ENCODE measurements at regions not wholly inside any gene's neighbourhood (a gene's known extent, or its start where the extent isn't known, plus 50 kb on each side); places are given as distances from the start of the nearest gene placed in this dataset.
"Not testable (repeated sequence)": the region's sequence is repeated elsewhere in the genome, so short reads cannot be mapped to it uniquely, and the experiment has no call there.

DNA sequence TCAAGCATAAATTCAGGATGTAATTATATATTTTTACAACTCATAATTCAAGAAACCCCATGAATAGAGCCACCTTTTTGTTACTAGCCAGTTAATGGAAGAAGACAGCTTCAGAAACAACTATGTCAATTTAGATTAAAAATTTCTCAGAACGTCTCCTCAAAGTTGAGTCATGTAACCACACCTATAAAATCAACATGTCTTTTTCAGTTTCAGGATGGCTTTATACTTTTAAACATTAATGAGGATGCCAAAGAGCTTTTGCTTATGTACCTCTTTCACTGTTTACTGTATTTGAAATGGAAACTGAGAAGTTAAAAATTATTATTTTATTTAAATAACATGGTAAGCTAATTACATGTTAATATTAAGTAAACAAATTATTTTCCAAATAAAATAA lies 280.1 kb downstream of the PTH2R start:
- DNase-seq, result no peak

DNA sequence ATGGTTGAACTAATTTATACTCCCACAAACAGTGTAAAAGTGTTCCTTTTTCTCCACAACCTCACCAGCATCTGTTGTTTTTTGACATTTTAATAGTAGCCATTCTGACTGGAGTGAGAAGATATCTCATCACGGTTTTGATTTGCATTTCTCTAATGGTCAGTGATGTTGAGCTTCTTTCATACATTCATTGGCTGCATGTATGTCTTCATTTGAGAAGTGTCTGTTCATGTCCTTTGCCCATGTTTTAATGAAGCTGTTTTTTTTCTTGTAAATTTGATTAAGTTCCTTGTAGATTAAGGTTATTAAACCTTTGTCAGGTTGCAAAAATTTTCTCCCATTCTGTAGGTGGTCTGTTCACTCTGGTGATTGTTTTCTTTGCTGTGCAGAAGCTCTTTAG lies 281.1 kb downstream of the PTH2R start:
- not testable (repeated sequence) for DNase-seq

DNA sequence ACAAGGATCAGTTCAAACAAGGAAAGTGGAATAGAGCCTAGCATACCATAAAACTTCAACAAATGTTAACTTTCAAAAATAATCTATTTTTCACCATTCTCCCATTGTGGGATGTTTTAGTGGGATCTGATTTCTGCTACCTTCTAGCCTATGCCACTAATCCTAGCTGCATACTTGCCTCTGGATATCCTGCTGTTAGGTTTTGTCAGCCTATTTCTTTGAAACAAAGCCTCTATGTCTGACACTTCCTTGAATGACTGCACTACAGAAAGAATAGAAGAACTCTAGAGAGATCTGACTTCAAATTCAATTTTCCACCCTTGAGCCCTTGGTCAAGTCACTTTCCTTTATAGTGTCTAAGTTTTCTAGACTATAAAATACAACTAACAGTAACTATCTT lies 291.5 kb downstream of the PTH2R start:
- DNase-seq, result no peak

DNA sequence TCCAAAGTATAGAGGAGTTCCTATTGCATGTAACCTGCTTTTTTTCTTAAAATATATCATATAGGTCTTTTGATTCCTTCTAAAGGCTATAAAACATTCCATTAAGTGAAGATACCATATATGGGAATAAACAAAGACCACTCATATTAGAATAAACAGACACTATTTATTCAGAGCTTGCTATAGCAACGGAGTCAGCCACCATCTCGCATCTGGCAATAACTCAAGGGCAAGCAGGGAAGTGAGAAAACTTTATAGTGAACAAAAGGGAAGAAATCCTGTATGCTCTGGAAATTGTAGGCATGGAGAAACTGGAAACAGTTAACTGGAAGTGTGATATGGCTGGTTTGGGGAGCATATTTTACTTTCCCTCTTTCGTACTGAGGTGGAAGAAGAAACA lies 301.9 kb downstream of the PTH2R start:
- no peak for DNase-seq

DNA sequence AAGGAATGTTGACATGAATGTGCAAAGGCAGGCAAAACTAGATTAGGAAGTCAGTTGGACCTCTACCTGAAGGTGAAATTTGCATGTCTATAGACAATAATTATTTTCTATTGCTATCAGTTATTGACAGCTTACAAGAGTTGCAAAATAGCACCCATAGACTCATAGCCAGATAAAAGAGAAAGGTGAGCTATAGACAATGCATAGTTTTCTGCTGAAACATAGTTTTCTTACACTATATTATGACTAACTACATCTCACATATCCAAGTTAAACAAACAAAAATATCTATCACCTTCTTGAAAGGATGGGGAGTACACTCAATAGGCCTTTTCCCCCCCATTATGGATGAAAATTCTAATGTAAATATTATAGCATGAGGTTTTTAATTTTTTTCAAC lies 305.0 kb downstream of the PTH2R start:
- no peak for DNase-seq

DNA sequence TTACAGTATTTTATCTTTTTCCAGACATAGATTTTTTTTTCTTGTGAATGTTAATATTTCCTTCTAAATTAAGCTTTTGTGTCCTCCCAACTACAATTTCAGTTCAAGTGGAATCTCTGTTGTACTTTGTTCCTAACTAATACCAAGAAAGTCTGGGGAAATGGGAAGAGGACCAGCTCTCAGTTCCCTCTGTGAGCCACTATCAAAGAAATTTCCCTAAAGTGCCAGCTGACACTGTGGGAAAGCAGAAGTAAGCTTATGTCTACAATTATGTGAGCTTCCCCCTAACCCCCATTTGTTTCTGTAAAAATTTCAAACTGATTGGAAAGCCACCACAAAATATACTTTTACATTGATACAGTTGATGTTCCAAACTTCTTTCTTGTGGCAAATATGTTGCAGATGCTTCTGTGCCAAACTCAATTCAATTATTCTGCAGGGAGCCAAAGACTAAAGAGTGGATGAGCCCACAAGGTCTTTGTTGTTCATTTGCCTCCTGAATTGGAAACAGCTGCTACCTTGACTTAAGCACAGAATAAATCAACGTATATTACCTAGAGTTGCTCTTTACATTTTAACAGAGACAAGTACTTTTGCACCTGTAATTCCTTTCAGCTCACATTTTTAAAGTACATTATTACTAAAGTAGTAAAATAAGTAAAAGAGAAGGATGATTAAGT lies 306.6 kb downstream of the PTH2R start:
- DNase-seq, result no peak

DNA sequence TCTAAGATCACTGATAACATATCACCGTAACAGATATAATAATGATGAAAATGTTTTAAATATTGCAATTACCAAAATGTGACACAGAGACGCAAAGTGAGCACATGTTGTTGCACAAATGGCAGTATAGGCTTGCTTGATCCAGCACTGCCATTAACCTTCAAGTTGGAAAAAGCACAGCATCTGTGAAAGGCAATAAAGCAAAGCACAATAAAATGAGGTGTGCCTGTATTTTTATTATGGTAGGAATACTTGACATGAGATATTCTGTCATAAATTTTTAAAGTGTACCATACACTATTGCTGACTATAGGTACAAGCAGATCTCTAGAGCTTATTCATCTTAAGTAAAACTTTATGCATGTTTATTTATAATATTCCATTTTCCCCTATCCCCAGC lies 312.2 kb downstream of the PTH2R start:
- no peak for DNase-seq

DNA sequence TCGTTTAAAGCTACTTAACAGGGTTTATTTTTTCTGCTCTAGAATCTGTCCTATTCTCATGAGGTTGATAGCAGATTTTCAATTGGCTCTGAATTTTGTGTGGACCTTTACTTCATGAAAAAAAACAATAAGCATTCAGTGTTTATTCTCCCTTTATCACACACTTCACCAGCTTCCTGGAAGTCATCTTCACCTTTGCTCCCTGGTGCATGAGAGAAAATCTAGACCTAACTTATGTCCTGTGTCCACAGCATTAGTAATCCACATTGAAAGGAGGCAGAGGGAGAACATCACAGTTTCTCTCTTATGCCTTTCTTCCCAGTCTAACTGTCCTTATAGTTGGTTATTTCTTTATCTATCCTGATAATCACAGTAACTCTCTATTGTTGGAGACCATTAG lies 316.1 kb downstream of the PTH2R start:
- DNase-seq, result no peak

DNA sequence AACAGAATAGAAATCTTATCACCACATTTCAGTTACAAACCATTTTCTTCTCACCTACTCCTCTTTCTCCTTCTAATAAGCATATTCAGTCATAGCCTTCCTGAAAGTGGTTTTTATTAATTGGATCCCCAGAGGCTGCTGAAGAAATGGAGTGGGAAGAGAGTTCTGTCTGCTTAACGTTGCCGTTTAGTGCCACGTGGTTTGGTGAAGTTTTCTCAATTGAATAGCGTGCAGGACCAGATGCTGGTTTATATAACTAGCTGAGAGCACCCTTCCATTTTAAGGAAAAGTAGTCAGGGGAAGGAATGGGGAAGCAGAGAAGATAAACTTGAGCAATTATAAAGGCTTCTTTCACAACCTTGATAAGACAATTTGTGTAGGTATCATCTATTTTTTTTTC lies 318.7 kb downstream of the PTH2R start:
- no peak for DNase-seq

DNA sequence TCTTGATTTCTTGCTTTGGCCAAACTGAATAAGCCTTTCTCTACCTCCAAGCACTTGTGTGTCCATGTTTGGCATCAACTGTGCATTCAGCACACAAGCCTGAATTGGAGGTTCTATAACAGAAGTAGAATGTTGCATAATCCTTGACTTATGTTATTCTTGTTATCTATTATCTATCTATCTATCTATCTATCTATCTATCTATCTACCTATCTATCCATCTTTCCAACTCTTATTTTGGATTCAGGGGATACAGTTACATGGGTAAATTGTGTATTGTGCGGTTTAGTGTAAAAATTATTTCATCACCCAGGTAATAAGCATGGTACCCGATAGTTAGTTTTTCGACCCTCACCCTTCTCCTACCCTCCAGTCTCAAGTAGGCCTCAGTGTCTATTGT lies 319.6 kb downstream of the PTH2R start:
- DNase-seq, result no peak

DNA sequence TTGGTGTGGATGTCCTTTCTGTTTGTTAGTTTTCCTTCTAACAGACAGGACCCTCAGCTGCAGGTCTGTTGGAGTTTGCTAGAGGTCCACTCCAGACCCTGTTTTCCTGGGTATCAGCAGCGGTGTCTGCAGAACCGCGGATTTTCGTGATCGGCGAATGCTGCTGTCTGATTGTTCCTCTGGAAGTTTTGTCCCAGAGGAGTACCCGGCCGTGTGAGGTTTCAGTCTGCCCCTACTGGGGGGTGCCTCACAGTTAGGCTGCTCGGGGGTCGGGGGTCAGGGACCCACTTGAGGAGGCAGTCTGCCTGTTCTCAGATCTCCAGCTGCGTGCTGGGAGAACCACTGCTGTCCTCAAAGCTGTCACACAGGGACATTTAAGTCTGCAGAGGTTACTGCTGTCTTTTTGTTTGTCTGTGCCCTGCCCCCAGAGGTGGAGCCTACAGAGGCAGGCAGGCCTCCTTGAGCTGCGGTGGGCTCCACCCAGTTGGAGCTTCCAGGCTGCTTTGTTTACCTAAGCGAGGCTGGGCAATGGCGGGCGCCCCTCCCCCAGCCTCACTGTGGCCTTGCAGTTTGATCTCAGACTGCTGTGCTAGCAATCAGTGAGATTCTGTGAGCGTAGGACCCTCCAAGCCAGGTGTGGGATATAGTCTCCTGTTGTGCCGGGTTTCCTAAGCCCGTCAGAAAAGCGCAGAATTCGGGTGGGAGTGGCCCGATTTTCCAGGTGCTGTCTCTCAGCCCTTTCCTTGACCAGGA lies 345.2 kb downstream of the PTH2R start:
- not testable (repeated sequence) for DNase-seq

DNA sequence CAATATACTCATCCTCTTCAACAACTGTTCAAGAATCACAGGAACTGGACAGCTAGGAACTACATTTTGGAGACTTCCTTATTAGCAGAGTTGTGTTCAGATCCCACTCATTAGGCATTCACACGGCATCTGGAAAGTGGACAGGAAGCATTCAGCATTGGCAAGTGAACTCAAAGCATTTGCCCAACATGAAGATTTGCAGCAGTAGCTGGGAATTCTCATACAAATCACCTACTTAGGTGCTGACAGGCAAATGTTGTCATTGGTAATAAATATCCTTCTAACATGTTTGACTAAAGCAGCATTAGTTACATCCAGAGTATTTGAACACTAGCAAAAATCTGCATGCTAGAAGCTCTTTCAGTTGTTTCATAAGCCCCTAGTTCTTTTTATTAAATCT lies 350.8 kb downstream of the PTH2R start:
- no peak for DNase-seq

DNA sequence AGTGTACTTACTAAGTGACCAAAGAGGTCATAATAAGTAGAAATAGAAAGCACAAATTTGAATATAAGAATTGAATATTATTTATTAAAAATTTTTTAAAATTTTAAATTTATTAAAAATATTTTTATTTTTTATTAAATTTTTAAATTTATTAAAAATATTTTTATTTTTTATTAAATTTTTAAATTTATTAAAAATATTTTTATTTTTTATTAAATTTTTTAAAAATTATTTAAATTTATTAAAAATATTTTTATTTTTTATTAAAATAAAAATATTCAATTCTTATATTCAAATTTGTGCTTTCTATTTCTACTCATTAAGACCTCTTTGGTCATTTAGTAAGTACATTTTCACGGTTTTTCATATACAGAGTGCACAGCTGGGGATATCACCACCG lies 366.5 kb downstream of the PTH2R start:
- DNase-seq, result not testable (repeated sequence)

DNA sequence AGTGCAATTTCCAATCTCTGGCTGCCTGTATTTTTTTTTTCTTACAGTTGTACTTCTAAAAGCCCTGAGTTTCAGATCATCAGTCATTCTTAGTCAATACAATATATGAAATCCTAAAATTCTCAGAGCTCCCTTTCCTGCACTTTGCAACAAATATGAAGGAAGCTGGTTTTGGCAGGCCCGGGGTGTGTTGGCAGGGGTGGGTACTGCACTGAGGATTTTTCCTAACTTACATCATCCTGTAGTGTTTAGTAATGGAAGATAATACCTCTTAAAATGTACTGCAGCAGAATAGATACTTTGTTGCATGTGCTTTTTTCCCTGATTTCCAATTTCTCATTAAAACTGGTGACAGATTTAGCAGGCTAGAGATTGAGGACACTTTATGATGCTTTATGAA lies 374.6 kb downstream of the PTH2R start:
- DNase-seq, result no peak

DNA sequence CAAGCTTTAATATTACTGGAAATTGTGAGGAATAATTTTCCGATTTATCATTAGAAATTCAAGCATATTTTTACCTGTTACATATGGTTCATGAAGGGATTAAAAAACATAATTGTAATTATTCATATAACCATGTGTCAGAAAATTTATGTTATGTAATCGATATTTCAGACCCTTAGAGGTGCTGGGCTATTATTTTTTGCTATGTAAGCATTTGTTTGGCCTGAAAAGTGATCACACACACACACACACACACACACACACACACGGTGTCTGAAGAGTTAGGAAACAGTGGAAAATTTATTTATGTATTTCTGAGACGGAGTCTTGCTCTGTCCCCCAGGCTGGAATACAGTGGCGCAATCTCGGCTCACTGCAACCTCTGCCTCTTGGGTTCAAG lies 375.5 kb downstream of the PTH2R start:
- no peak for DNase-seq

DNA sequence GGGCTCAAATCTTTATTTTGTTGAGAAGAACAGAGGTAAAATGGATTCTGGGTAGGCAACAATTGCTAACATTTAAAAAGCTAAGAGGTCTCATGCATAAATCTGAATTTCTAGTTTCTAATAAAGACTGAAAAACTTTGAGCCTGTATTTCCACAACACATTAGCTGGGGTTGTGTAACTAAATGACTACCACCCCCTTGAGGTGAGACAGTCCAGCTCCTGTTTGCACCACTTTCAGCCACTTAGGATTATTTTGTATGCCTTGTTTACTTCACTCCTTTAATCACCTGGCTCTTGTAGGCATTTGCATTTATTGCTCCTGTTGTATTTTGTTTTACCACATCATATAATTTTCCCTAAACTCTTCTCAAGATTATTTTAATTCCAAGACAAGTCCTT lies 376.6 kb downstream of the PTH2R start:
- DNase-seq, result no peak

DNA sequence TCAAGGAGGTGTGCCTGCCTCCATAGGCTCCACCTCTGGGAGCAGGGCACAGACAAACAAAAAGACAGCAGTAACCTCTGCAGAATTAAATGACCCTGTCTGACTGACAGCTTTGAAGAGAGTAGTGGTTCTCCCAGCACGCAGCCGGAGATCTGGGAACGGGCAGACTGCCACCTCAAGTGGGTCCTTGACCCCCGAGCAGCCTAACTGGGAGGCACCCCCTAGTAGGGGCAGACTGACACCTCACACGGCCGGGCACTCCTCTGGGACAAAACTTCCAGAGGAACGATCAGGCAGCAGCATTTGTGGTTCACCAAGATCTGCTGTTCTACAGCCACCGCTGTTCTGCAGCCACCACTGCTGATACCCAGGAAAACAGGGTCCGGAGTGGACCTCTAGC lies 378.2 kb downstream of the PTH2R start:
- not testable (repeated sequence) for DNase-seq

DNA sequence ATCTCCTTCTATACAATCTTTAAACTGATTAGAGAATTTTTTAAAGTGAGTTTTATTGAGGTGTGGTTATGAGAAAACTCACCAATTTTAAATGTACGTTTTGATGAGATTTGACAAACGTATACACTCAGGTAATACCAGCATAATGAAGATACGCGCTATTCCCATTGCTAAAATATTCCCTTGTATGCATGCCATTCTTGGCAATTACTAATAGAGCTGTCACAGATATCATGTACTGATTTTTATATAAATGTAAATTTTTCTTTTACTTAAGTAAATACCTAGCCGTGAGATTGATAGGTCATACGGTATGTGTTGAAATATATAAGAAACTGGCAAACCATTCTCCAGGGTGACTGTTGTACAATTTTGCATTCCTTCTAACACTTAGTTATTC lies 384.7 kb downstream of the PTH2R start:
- no peak for DNase-seq

DNA sequence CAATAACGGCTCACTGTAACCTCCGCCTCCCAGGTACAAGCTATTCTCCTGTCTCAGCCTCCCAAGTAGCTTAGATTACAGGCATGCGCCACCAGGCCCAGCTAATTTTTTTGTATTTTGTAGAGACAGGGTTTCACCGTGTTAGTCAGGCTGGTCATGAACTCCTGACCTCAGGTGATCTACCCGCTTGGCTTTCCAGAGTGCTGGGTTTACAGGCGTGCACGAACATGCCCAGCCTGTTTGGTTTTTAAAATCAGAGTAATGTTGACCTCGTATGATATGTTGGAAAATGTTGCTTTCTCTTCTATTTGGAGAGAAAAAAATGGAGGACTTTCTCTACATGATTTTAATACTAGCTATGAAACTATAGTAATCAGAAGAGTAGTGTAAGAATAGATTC lies 386.2 kb downstream of the PTH2R start:
- no peak for DNase-seq

DNA sequence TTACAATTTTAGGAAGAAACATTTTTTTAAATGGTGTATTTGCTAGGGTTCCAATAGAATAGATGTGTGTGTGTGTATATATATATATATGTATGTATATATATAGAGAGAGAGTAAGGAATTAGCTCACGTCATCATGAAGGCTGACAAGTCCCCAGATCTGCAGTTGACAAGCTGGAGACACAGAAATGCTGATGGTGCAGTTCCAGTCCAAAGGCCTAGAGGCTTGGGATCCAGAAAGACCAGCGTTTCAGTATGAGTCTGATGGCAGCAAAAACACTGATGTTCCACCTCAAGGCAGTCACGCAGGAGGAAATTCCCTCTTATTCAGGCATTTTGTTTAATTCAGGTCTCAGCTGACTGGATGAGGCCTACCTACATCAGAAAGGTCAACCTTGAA lies 386.8 kb downstream of the PTH2R start:
- DNase-seq, result no peak

DNA sequence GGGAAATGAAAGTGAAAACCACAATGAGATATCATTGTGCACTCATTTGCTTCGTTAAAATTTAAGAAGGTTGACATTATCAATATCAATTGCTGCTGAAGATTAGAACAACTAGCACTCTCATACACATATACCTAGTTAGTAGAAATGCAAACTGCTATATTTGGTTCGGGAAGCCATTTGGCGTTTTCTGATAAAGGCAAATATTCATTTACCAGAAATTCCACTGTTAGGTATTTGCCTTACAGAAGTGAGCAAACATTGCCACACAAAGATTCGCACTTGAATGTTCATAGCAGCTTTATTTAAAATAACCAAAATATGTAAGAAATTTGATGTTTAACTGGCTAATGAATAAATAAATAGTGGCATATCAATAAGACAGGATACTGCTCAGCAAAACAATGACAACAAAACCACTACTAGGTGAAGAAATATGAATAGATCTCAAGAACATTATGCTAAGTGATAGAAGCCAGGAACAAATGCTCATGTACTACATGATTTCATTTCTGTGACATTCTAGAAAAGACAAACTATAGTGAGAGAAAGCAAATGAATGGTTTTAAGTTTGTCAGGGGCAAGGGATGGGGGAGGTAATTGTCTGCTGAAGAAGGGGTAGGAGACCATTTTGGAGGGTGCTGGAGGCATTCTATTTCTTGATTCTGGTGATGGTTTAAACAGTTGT lies 387.8 kb downstream of the PTH2R start:
- no peak for DNase-seq

DNA sequence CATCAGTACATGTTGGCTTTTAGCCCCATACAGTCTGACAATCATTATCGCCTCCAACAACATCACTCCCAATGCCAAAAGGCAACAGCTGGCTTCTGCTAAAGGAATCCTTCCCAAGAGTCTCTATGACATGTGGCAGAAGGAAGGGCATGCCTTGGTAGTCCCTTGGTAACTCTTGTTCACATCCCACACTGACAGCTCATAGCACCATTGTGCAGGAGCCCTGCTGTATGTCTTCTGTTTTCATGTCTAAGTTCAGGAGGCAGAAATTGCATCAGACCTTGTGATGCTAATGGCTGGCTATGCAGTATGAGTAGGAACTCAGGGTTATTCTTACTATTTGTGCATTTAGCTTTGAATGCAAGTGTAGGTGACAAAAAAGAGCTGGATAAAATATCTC lies 392.1 kb downstream of the PTH2R start:
- no peak for DNase-seq

DNA sequence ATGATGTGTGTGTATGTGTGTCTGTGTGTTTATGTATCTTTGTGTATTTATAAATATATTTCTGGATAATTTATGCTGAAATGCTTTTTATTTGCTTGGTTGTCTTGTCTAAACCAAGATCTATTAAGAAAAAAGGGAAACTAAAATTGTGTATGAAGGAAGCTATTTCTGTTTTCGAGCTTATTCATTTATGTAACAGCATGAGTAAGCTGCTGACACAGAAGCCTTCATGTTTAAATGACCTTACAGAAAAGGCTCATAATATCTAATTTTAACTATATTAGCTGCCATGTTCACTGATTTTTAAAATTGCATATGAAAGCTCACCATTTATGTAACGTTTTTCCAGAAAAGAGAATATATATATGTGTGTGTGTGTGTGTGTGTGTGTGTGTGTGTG lies 392.8 kb downstream of the PTH2R start:
- DNase-seq, result no peak

DNA sequence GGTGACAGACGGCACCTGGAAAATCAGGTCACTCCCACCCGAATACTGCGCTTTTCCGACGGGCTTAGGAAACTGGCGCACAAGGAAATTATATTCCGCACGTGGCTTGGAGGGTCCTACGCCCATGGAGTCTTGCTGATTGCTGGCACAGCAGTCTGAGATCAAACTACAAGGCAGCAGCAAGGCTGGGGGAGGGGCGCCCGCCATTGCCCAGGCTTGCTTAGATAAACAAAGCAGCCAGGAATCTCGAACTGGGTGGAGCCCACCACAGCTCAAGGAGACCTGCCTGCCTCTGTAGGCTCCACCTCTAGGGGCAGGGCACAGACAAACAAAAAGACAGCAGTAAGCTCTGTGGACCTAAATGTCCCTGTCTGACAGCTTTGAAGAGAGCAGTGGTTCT lies 394.3 kb downstream of the PTH2R start:
- not testable (repeated sequence) for DNase-seq

All from CD4-positive, alpha-beta T cell treated with Interferon alpha-2 for 1 hour (primary cell).